T-helper 17 cell (primary cell): ENCODE measurements at regions not wholly inside any gene's neighbourhood (a gene's known extent, or its start where the extent isn't known, plus 50 kb on each side); places are given as distances from the start of the nearest gene placed in this dataset.
"Not testable (repeated sequence)": the region's sequence is repeated elsewhere in the genome, so short reads cannot be mapped to it uniquely, and the experiment has no call there.

ENCODE experiments used
- ATAC-seq: fragments of 150-1000 bp; cut with Tn5 transposase; 2 replicates; pipeline ENCODE4 v1.10.0; 2021; ENCODE audit warnings: mild to moderate bottlenecking, moderate library complexity
- DNase-seq, 3 donors: peaks; one replicate each; pipeline versions ENCODE4 v3.0.0 to v3.0.0-alpha.2; 2020 to 2021
- H3K9me3 ChIP-seq: one replicate; pipeline ENCODE4 v1.7.0; 2013; ENCODE audit warnings: low read length, mild to moderate bottlenecking; ENCODE audit not compliant: control insufficient read depth, poor library complexity, severe bottlenecking
- H3K27ac Mint-ChIP-seq: one replicate; pipeline ENCODE4 v1.8.0; 2022; ENCODE audit warnings: mild to moderate bottlenecking, moderate library complexity, mixed read lengths
- H3K27me3 Mint-ChIP-seq: one replicate; pipeline ENCODE4 v1.8.0; 2022; ENCODE audit warnings: mixed read lengths
- H3K36me3 Mint-ChIP-seq: one replicate; pipeline ENCODE4 v1.8.0; 2022; ENCODE audit warnings: low read depth, mixed read lengths
- H3K4me1 Mint-ChIP-seq: one replicate; pipeline ENCODE4 v1.8.0; 2022; ENCODE audit warnings: mild to moderate bottlenecking, mixed read lengths
- H3K4me3 Mint-ChIP-seq: one replicate; pipeline ENCODE4 v1.8.0; 2022; ENCODE audit warnings: mild to moderate bottlenecking, moderate library complexity, mixed read lengths

GRCh38 chr6:15752820-15753219, 90.0 kb upstream of the DTNBP1 start:
- peaks cover 9% of the 10 kb centered on the region for H3K27me3 Mint-ChIP-seq

GRCh38 chr6:15751721-15752350, 89.0 kb upstream of the DTNBP1 start:
- ATAC-seq (no peak), DNase-seq (no peak)
- Mint-ChIP-seq H3K36me3 (no peaks in the 10 kb centered on the region), H3K27ac (no peak overlapping the region), H3K27me3 (peaks cover 10% of the 10 kb centered on the region), H3K4me3 (no peak overlapping the region), H3K4me1 (no peaks in the 10 kb centered on the region)
- H3K9me3 ChIP-seq = no peaks in the 10 kb centered on the region

More at GRCh38 chr6:15752820-15753219, 90.0 kb upstream of the DTNBP1 start:
- H3K4me1 Mint-ChIP-seq = no peaks in the 10 kb centered on the region
- no peaks in the 10 kb centered on the region for H3K9me3 ChIP-seq
- no peak for DNase-seq
- H3K27ac Mint-ChIP-seq = no peak overlapping the region
- no peak overlapping the region for H3K4me3 Mint-ChIP-seq
- H3K36me3 Mint-ChIP-seq = no peaks in the 10 kb centered on the region
- no peak for ATAC-seq

GRCh38 chr6:15748341-15748740, 85.5 kb upstream of the DTNBP1 start:
- Mint-ChIP-seq H3K27me3 (peaks cover 16% of the 10 kb centered on the region), H3K4me3 (no peak overlapping the region), H3K36me3 (peaks cover 1% of the 10 kb centered on the region), H3K4me1 (no peaks in the 10 kb centered on the region), H3K27ac (no peak overlapping the region)
- no peak for ATAC-seq
- DNase-seq = no peak
- no peaks in the 10 kb centered on the region for H3K9me3 ChIP-seq

GRCh38 chr6:15747354-15747883, 84.6 kb upstream of the DTNBP1 start:
- Mint-ChIP-seq H3K27me3 (peaks cover 22% of the 10 kb centered on the region), H3K4me1 (no peaks in the 10 kb centered on the region), H3K36me3 (peaks cover 4% of the 10 kb centered on the region), H3K4me3 (no peak overlapping the region), H3K27ac (peak overlapping the region; percentile 32)
- DNase-seq (no peak), ATAC-seq (no peak)
- no peaks in the 10 kb centered on the region for H3K9me3 ChIP-seq

GRCh38 chr6:15745781-15746180, 83.0 kb upstream of the DTNBP1 start:
- H3K9me3 ChIP-seq = no peaks in the 10 kb centered on the region
- Mint-ChIP-seq H3K27me3 (peaks cover 17% of the 10 kb centered on the region), H3K27ac (no peak overlapping the region), H3K4me3 (no peak overlapping the region), H3K4me1 (no peaks in the 10 kb centered on the region), H3K36me3 (peaks cover 4% of the 10 kb centered on the region)
- ATAC-seq (no peak), DNase-seq (no peak)

- H3K9me3 ChIP-seq = no peaks in the 10 kb centered on the region
- H3K27ac Mint-ChIP-seq = no peak overlapping the region
- H3K27me3 Mint-ChIP-seq = peaks cover 19% of the 10 kb centered on the region
- ATAC-seq (no peak), DNase-seq (no peak)
- no peak overlapping the region for H3K4me3 Mint-ChIP-seq
- peaks cover 4% of the 10 kb centered on the region for H3K36me3 Mint-ChIP-seq
- H3K4me1 Mint-ChIP-seq = no peaks in the 10 kb centered on the region
Measured at GRCh38 chr6:15744818-15745402, 82.1 kb upstream of the DTNBP1 start.

GRCh38 chr6:15742013-15742412, 79.2 kb upstream of the DTNBP1 start:
- ATAC-seq, DNase-seq, H3K4me3 Mint-ChIP-seq, H3K4me1 Mint-ChIP-seq, H3K36me3 Mint-ChIP-seq, H3K9me3 ChIP-seq, H3K27ac Mint-ChIP-seq: not testable (repeated sequence)
- peaks cover 20% of the 10 kb centered on the region for H3K27me3 Mint-ChIP-seq

GRCh38 chr6:15741405-15741804, 78.6 kb upstream of the DTNBP1 start:
- Mint-ChIP-seq H3K4me3 (no peak overlapping the region), H3K27ac (no peak overlapping the region), H3K36me3 (peaks cover 6% of the 10 kb centered on the region), H3K4me1 (no peaks in the 10 kb centered on the region), H3K27me3 (peaks cover 18% of the 10 kb centered on the region)
- ATAC-seq (no peak), DNase-seq (no peak)
- no peaks in the 10 kb centered on the region for H3K9me3 ChIP-seq

GRCh38 chr6:15739867-15740266, 77.0 kb upstream of the DTNBP1 start:
- H3K4me3 Mint-ChIP-seq = no peak overlapping the region
- peaks cover 8% of the 10 kb centered on the region for H3K36me3 Mint-ChIP-seq
- DNase-seq (no peak), ATAC-seq (no peak)
- H3K4me1 Mint-ChIP-seq = no peaks in the 10 kb centered on the region
- H3K27me3 Mint-ChIP-seq = peaks cover 23% of the 10 kb centered on the region
- H3K9me3 ChIP-seq = no peaks in the 10 kb centered on the region
- H3K27ac Mint-ChIP-seq = no peak overlapping the region

GRCh38 chr6:15739353-15739752, 76.5 kb upstream of the DTNBP1 start:
- Mint-ChIP-seq H3K27ac (no peak overlapping the region), H3K4me3 (no peak overlapping the region), H3K4me1 (no peaks in the 10 kb centered on the region), H3K36me3 (peaks cover 8% of the 10 kb centered on the region), H3K27me3 (peaks cover 23% of the 10 kb centered on the region)
- no peak for ATAC-seq
- H3K9me3 ChIP-seq = no peaks in the 10 kb centered on the region
- no peak for DNase-seq

- H3K36me3 Mint-ChIP-seq, DNase-seq, H3K27ac Mint-ChIP-seq, ATAC-seq, H3K4me3 Mint-ChIP-seq, H3K9me3 ChIP-seq, H3K4me1 Mint-ChIP-seq: not testable (repeated sequence)
- peaks cover 23% of the 10 kb centered on the region for H3K27me3 Mint-ChIP-seq
Measured at GRCh38 chr6:15738195-15738594, 75.4 kb upstream of the DTNBP1 start.

GRCh38 chr6:15736297-15736696, 73.5 kb upstream of the DTNBP1 start:
- H3K27me3 Mint-ChIP-seq = peaks cover 35% of the 10 kb centered on the region
- H3K36me3 Mint-ChIP-seq = peaks cover 4% of the 10 kb centered on the region
- H3K9me3 ChIP-seq = no peaks in the 10 kb centered on the region
- H3K27ac Mint-ChIP-seq = no peak overlapping the region
- ATAC-seq = no peak
- no peak for DNase-seq
- H3K4me3 Mint-ChIP-seq = no peak overlapping the region
- H3K4me1 Mint-ChIP-seq = peaks cover 5% of the 10 kb centered on the region

GRCh38 chr6:15735567-15736265, 72.9 kb upstream of the DTNBP1 start:
- Mint-ChIP-seq H3K4me1 (peaks cover 5% of the 10 kb centered on the region), H3K36me3 (peaks cover 4% of the 10 kb centered on the region), H3K27me3 (peaks cover 41% of the 10 kb centered on the region), H3K4me3 (no peak overlapping the region), H3K27ac (no peak overlapping the region)
- no peaks in the 10 kb centered on the region for H3K9me3 ChIP-seq
- no peak for ATAC-seq
- DNase-seq = no peak
